ENCODE measurements at regions not wholly inside any gene's neighbourhood (a gene's known extent, or its start where the extent isn't known, plus 50 kb on each side); places are given as distances from the start of the nearest gene placed in this dataset.
A peak's percentile ranks its signal among the peaks of the same experiment; 100 is the strongest.

GRCh38 chr14:44820230-44820964 is 141.3 kb downstream of the KLHL28 start:
- POLR2A ChIA-PET, result no interaction called here
- no peak overlapping the region for H3K4me3 Mint-ChIP-seq (ENCODE audit: unreplicated experiment)

GRCh38 chr14:44814196-44814595 is 147.6 kb downstream of the KLHL28 start:
- peaks cover 4% of the 10 kb centered on the region for H3K27me3 Mint-ChIP-seq (ENCODE audit: insufficient read depth, unreplicated experiment)

More at GRCh38 chr14:44820230-44820964, 141.3 kb downstream of the KLHL28 start:
- no peaks in the 10 kb centered on the region for H3K27me3 ChIP-seq (replicated peaks; ENCODE audit: control insufficient read depth, insufficient read depth, low read length)
- intact Hi-C loops (cut with micrococcal nuclease; ENCODE audit: unreplicated experiment), result no loop called here
- H3K36me3 ChIP-seq (ENCODE audit: control insufficient read depth, insufficient read depth, low read length), result no peaks in the 10 kb centered on the region
- TF ChIP-seq CTCF (IDR thresholded peaks at IDR 0.05; ENCODE audit: insufficient read depth in 1 of 2, low read depth in 1 of 2, low read length in 1 of 2, severe bottlenecking in 1 of 2, unreplicated experiment in 1 of 2), result no peak
- H3K9me3 ChIP-seq, result no peaks in the 10 kb centered on the region
- CTCF ChIA-PET, result no interaction called here
- peak in 1 of 2 experiments; percentile 0 for DNase-seq
- Mint-ChIP-seq H3K27me3 (ENCODE audit: insufficient read depth, unreplicated experiment) (peaks cover 3% of the 10 kb centered on the region), H3K4me1 (ENCODE audit: low read depth, unreplicated experiment) (no peaks in the 10 kb centered on the region), H3K36me3 (ENCODE audit: insufficient read depth, unreplicated experiment) (no peaks in the 10 kb centered on the region), H3K27ac (ENCODE audit: unreplicated experiment) (no peak overlapping the region), H3K9me3 (ENCODE audit: unreplicated experiment) (no peaks in the 10 kb centered on the region)
- H3K4me1 ChIP-seq, result no peaks in the 10 kb centered on the region
- no peak overlapping the region for H3K4me3 ChIP-seq (ENCODE audit: low read depth, low read length)
- no TSS peak for BruUV-seq (replicated peaks)

GRCh38 chr14:44812672-44813071 is 149.1 kb downstream of the KLHL28 start:
- no peaks in the 10 kb centered on the region for H3K36me3 ChIP-seq (ENCODE audit: control insufficient read depth, insufficient read depth, low read length)
- H3K36me3 Mint-ChIP-seq (ENCODE audit: insufficient read depth, unreplicated experiment), result no peaks in the 10 kb centered on the region

More at GRCh38 chr14:44814196-44814595, 147.6 kb downstream of the KLHL28 start:
- H3K4me3 ChIP-seq (ENCODE audit: low read depth, low read length), result no peak overlapping the region
- no TSS peak for BruUV-seq (replicated peaks)
- H3K9me3 Mint-ChIP-seq (ENCODE audit: unreplicated experiment), result no peaks in the 10 kb centered on the region
- ChIA-PET POLR2A (no interaction called here), CTCF (no interaction called here)
- H3K4me3 Mint-ChIP-seq (ENCODE audit: unreplicated experiment), result no peak overlapping the region
- no peaks in the 10 kb centered on the region for H3K36me3 Mint-ChIP-seq (ENCODE audit: insufficient read depth, unreplicated experiment)
- H3K27ac Mint-ChIP-seq (ENCODE audit: unreplicated experiment), result no peak overlapping the region
- intact Hi-C loops (cut with micrococcal nuclease; ENCODE audit: unreplicated experiment), result no loop called here
- no peaks in the 10 kb centered on the region for H3K36me3 ChIP-seq (ENCODE audit: control insufficient read depth, insufficient read depth, low read length)
- H3K27me3 ChIP-seq (replicated peaks; ENCODE audit: control insufficient read depth, insufficient read depth, low read length), result no peaks in the 10 kb centered on the region
- no peaks in the 10 kb centered on the region for H3K4me1 ChIP-seq
- DNase-seq, result no peak
- no peaks in the 10 kb centered on the region for H3K9me3 ChIP-seq
- no peak for TF ChIP-seq CTCF (IDR thresholded peaks at IDR 0.05; ENCODE audit: insufficient read depth in 1 of 2, low read depth in 1 of 2, low read length in 1 of 2, severe bottlenecking in 1 of 2, unreplicated experiment in 1 of 2)
- no peaks in the 10 kb centered on the region for H3K4me1 Mint-ChIP-seq (ENCODE audit: low read depth, unreplicated experiment)

More at GRCh38 chr14:44812672-44813071, 149.1 kb downstream of the KLHL28 start:
- TF ChIP-seq CTCF (IDR thresholded peaks at IDR 0.05; ENCODE audit: insufficient read depth in 1 of 2, low read depth in 1 of 2, low read length in 1 of 2, severe bottlenecking in 1 of 2, unreplicated experiment in 1 of 2), result no peak
- Histone ChIP-seq H3K9me3 (no peaks in the 10 kb centered on the region), H3K4me1 (no peaks in the 10 kb centered on the region), H3K27me3 (replicated peaks; ENCODE audit: control insufficient read depth, insufficient read depth, low read length) (no peaks in the 10 kb centered on the region), H3K4me3 (ENCODE audit: low read depth, low read length) (no peak overlapping the region)
- H3K9me3 Mint-ChIP-seq (ENCODE audit: unreplicated experiment), result no peaks in the 10 kb centered on the region
- ChIA-PET CTCF (no interaction called here), POLR2A (no interaction called here)
- no peak overlapping the region for H3K4me3 Mint-ChIP-seq (ENCODE audit: unreplicated experiment)
- H3K27ac Mint-ChIP-seq (ENCODE audit: unreplicated experiment), result no peak overlapping the region
- no TSS peak for BruUV-seq (replicated peaks)
- H3K27me3 Mint-ChIP-seq (ENCODE audit: insufficient read depth, unreplicated experiment), result peaks cover 4% of the 10 kb centered on the region
- no peak for DNase-seq
- no peaks in the 10 kb centered on the region for H3K4me1 Mint-ChIP-seq (ENCODE audit: low read depth, unreplicated experiment)
- intact Hi-C loops (cut with micrococcal nuclease; ENCODE audit: unreplicated experiment), result no loop called here
